VCaP (cell line): ENCODE measurements at regions not wholly inside any gene's neighbourhood (a gene's known extent, or its start where the extent isn't known, plus 50 kb on each side); places are given as distances from the start of the nearest gene placed in this dataset.

ENCODE experiments used
- H3K27ac ChIP-seq: fragments of 450-650 bp; 2 replicates; pipeline ENCODE4 v1.5.1; 2017
- TF ChIP-seq, protein P1 (sequence below): fragments of 450-650 bp; conservative IDR thresholded peaks from 2 replicates; pipeline ENCODE4 v1.5.1; 2017; ENCODE audit warnings: mild to moderate bottlenecking, moderate library complexity

- TF ChIP-seq, protein P1, sequence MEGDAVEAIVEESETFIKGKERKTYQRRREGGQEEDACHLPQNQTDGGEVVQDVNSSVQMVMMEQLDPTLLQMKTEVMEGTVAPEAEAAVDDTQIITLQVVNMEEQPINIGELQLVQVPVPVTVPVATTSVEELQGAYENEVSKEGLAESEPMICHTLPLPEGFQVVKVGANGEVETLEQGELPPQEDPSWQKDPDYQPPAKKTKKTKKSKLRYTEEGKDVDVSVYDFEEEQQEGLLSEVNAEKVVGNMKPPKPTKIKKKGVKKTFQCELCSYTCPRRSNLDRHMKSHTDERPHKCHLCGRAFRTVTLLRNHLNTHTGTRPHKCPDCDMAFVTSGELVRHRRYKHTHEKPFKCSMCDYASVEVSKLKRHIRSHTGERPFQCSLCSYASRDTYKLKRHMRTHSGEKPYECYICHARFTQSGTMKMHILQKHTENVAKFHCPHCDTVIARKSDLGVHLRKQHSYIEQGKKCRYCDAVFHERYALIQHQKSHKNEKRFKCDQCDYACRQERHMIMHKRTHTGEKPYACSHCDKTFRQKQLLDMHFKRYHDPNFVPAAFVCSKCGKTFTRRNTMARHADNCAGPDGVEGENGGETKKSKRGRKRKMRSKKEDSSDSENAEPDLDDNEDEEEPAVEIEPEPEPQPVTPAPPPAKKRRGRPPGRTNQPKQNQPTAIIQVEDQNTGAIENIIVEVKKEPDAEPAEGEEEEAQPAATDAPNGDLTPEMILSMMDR: no peak
- H3K27ac ChIP-seq: no peak overlapping the region
Observed at GRCh38 chr10:29918623-29919400, 140.6 kb downstream of the JCAD start.

DNA sequence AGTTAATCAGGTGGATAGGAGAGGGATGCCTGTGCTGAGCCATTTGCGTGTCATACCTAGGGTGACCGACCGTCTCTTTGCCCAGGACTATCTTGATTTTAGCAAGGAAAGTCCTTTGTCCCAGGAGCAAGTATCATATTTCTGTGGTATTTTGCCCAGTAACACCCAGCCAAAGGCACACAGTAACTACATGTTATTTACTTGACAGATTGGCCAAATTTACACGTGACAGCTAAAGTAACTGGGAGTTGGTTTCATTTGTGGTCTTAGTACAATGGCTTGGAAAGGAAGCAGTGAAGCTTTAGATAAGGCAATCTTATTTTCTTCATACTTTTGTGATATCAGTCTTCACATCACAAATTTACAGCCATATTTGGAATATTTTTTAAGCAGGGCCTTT lies 142.1 kb downstream of the JCAD start:
- TF ChIP-seq, protein P1: no peak
- no peak overlapping the region for H3K27ac ChIP-seq

DNA sequence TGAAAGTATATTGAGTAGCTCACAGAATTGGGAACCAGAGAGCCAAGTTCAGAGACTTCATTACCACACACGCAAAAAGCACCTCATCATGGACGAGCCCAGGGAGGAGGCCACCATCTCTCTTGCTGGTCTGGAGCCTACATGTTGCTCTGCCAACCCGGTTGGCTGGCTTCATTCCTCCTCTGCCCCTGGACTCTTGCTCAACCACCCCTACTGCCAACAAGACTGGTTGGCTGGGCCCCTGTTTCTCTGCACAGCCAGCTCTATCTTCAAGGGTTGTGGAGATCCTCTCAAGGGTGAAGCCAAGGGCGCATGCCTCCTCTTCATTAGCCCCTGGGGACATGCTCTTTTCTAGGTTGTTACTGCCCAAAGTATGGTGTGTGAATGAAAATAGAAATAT lies 142.7 kb downstream of the JCAD start:
- H3K27ac ChIP-seq: no peak overlapping the region
- TF ChIP-seq, protein P1: no peak

GRCh38 chr10:29914986-29915785 lies 144.2 kb downstream of the JCAD start:
- no peak overlapping the region for H3K27ac ChIP-seq
- TF ChIP-seq, protein P1: no peak

DNA sequence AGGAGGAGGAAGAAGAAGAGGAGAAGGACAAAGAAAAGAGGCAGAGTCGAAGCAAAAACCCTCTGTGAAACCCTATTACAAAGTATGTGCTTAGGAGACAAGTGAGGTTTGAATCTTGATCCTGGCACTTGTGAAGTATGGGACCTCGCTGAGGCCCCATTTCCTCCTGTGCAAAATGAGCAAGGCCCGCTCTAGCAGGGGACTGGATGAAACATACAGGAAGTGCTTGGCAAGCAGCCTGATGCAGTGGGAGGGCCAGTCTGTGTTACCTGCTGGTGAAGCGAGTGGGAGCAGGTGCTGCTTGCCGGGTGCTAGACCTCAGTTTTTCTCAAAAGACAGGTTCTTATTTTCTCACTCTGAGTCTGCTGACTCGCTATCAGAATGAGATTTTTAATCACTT lies 150.4 kb downstream of the JCAD start:
- no peak overlapping the region for H3K27ac ChIP-seq
- TF ChIP-seq, protein P1: no peak

DNA sequence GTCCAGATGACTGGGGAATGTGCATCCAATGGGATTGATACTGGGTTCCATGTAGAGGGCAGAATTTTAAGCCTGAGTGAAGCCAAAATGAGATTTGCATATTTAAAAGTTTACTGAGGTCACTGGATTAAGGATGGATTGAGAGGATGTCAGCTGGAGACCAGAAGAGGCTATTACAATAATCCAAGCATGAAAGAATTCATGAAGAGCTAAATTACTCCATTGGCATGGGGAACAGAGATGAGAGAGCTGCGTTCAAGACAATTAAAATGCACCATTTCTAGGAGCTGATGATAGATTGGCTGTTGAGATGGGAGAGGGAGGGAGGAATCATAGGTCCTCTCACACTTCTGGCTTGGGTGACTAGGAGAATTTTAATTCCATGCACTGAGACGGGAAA lies 158.5 kb downstream of the JCAD start:
- H3K27ac ChIP-seq: no peak overlapping the region
- TF ChIP-seq, protein P1: no peak

DNA sequence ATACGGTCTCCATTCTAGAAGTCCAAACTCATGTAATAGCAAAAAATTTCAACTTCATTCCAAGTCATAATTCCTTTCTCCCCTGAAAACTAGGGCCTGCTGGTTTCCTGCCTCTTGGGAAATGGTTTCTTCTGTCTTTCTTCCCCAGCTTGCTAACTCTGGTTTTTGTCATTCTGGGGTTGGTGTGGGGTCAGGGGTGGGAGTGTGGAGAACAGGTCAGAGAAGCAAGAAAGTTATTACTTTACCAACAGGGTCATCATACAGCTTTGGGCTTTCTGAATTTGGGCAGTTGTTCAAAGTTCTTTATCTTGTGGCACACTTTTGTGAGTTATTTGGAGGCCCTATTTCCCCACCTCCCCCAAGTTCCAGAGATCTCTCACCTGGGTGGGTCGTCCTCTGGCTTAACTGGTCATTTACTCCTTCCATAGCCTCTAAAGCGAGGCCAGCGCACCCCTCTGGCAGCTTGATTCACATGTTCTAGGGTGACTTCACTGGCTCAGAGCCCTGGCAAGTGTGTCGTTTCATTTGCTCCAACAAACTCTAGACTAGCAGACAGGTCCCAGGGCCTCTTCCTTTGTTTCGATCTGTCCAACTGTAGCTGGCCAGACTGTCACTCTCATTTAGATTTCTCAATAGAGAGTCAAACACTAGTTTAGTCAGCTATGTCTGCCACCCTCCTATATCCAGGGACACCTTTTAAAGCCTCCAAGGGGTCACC lies 161.2 kb downstream of the JCAD start:
- TF ChIP-seq, protein P1: no peak

More for the DNA sequence above, 161.2 kb downstream of the JCAD start:
- no peak overlapping the region for H3K27ac ChIP-seq
